ENCODE measurements at regions not wholly inside any gene's neighbourhood (a gene's known extent, or its start where the extent isn't known, plus 50 kb on each side); places are given as distances from the start of the nearest gene placed in this dataset.

DNA sequence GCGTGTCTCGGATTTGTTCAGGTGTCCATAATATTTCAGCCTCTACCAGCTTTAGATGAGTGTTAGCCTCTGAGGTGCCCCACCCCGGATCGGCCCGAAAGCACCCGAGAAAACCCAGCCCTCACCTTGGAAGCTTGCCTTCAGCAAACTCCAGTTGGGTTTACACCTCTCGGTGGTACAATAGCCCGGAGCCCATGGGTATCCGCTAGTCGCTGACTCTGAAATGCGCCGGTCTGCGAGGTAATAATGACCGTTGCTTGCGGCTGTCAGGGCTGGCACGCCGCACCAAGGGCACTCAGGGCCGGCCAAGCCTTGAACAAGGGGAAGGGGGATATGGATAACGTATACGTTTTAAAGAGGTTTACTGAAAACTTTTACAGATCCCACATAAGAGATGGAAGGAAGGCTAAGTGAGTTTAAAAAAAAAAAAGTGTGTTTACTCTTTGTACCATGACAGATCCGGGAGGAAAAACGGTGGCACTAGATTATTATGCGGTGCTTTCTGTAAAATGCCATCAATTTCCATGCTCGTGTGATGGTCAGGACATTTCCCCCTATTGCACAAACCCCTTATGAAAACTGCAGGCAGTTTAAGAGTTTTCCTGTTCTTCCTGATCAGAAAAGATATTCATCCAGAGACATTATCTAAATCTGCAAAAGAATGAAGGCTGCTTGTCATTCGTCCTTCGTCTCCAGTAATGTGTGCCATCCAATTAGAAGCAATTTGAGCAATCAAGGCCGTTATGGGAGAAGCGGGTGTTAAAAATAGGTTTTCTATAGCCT lies 124.2 kb downstream of the TMEM161B start:
- Mint-ChIP-seq H3K27ac (peak overlapping the region in 2 of 6 donors; percentile 19 to 61), H3K36me3 (peaks cover 0 to 7% of the 10 kb centered on the region in 2 donors)
- DNase-seq, result no peak

DNA sequence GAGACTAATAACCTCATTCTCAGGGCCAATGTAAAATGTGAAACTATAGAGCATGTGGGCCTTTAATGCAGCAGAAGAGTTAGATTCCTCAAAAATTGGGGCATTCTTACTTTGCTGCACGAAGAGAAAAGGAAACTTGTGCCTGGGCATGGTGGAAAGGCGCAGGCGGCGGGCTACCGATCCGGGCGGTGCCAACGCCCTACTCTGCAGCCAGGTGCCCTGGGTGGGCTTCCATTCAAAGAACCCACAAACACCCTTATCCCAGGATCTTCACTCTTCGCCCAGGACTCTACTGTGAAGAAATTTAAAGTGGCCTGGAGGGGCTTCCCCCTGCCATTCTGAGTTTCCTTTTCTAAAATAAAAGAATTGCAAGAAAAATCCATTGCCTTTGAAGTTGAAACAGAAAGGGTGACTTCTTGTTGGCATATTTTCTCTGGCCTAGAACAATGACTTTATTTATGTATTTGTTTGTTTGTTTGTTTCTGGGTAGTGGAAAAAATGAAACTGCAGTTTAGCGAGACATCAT lies 124.9 kb downstream of the TMEM161B start:
- H3K27ac Mint-ChIP-seq, result peak overlapping the region in 1 of 6 donors; percentile 10

More for the DNA sequence above, 124.2 kb downstream of the TMEM161B start:
- Mint-ChIP-seq H3K4me1 (peaks cover 4 to 17% (median 17%) of the 10 kb centered on the region in 3 donors), H3K9me3 (peaks cover 0 to 21% (median 15%) of the 10 kb centered on the region in 7 donors), H3K4me3 (peak overlapping the region in 5 of 8 donors; percentile 2 to 51 (median 28)), H3K27me3 (peaks cover 19 to 41% (median 39%) of the 10 kb centered on the region in 3 donors)
- no peak for ATAC-seq (ENCODE audit: low read depth in 2 of 2)

DNA sequence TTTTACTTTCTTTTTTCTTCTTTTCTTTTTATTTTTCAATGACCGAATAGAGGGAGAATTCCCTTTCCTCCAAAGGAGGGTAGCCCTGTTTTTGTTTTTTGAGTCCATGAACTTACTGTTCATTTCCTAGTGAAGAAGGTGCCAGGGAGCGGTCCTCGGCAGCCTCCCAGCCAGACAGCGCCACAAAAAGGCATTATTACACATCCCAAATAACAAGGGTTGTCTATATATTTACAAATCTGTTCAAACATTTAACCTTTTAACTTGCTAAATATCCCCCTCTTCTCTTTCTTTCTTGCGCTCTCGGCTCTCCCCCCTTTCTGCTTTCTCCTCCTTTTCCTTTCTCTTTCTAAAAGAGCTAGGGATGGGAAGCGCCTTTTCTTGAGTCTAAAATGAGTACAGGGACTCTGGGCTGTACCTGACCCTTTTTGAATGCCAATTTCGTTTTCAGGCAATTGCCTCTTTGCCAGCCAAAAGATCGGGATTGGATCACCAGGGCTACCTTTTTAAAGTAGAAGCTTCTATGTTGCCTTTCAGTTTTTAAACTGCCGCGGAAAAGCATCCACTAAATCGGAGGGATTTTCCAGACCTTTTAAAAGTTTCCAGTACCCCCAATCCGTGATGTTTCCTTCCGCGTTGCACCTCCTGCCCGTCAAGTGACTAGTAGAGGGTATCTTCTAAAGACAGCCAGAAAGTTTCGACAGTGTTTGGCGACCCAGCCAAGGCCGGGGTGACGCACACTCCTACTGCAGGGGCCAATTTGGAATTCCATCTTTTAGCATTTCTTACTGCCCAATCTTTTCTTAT lies 125.6 kb downstream of the TMEM161B start:
- Mint-ChIP-seq H3K9me3 (peaks cover 0 to 33% (median 15%) of the 10 kb centered on the region in 7 donors), H3K4me3 (no peak overlapping the region)

More for the DNA sequence above, 124.9 kb downstream of the TMEM161B start:
- Mint-ChIP-seq H3K27me3 (peaks cover 14 to 47% (median 38%) of the 10 kb centered on the region in 3 donors), H3K36me3 (peaks cover 0 to 7% of the 10 kb centered on the region in 2 donors), H3K9me3 (peaks cover 0 to 26% (median 15%) of the 10 kb centered on the region in 7 donors), H3K4me3 (peak overlapping the region in 4 of 8 donors; percentile 2 to 42 (median 32)), H3K4me1 (peaks cover 4 to 17% (median 17%) of the 10 kb centered on the region in 3 donors)
- DNase-seq (no peak), ATAC-seq (ENCODE audit: low read depth in 2 of 2) (no peak)

GRCh38 chr5:88142636-88142885 lies 126.1 kb downstream of the TMEM161B start:
- DNase-seq, result no peak
- ATAC-seq (ENCODE audit: low read depth in 2 of 2), result no peak
- Mint-ChIP-seq H3K4me1 (peaks cover 4 to 17% (median 17%) of the 10 kb centered on the region in 3 donors), H3K4me3 (no peak overlapping the region), H3K27ac (no peak overlapping the region), H3K27me3 (peaks cover 6 to 45% (median 36%) of the 10 kb centered on the region in 3 donors), H3K9me3 (peaks cover 0 to 34% (median 15%) of the 10 kb centered on the region in 7 donors), H3K36me3 (peaks cover 0 to 7% of the 10 kb centered on the region in 2 donors)

More for the DNA sequence above, 125.6 kb downstream of the TMEM161B start:
- Mint-ChIP-seq H3K36me3 (peaks cover 0 to 7% of the 10 kb centered on the region in 2 donors), H3K27me3 (peaks cover 12 to 45% (median 38%) of the 10 kb centered on the region in 3 donors), H3K27ac (no peak overlapping the region), H3K4me1 (peaks cover 4 to 17% (median 17%) of the 10 kb centered on the region in 3 donors)
- ATAC-seq (ENCODE audit: low read depth in 2 of 2), result no peak
- no peak for DNase-seq

GRCh38 chr5:88140856-88141752 lies 127.5 kb downstream of the TMEM161B start:
- Mint-ChIP-seq H3K27ac (no peak overlapping the region), H3K36me3 (peaks cover 0 to 7% of the 10 kb centered on the region in 2 donors), H3K27me3 (peaks cover 0 to 39% (median 29%) of the 10 kb centered on the region in 3 donors), H3K4me1 (peaks cover 4 to 17% (median 17%) of the 10 kb centered on the region in 3 donors), H3K4me3 (no peak overlapping the region), H3K9me3 (peaks cover 0 to 34% (median 14%) of the 10 kb centered on the region in 7 donors)
- DNase-seq, result peak; percentile 18
- ATAC-seq (ENCODE audit: low read depth in 2 of 2), result peak; percentile 71 to 80

DNA sequence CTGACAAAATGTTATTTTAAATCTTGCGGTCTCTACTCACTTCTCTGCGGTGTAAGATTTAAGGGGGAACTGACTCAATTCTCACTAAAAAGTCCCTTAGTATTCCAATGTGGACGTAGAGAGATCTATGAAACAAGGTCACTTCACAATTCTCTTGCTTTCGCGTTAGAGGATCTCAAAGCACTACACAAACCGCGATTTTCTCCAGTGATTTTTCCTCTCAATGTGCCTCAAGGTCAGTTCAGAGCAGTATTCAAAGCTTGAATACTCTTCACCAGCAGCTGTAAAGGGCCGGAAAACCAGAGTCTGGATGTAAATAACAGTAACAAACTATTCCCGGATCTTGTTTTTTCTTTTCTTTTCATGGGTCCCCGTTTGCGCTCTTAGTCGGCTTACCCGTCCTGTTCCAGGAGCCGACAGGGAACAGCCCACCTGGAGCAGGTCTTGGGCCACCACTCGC lies 128.2 kb downstream of the TMEM161B start:
- H3K4me3 Mint-ChIP-seq, result no peak overlapping the region
- peaks cover 0 to 33% (median 24%) of the 10 kb centered on the region in 3 donors for H3K27me3 Mint-ChIP-seq
- H3K9me3 Mint-ChIP-seq, result peaks cover 0 to 32% (median 12%) of the 10 kb centered on the region in 7 donors
- DNase-seq (no peak), ATAC-seq (ENCODE audit: low read depth in 2 of 2) (no peak)
- H3K27ac Mint-ChIP-seq, result no peak overlapping the region
- peaks cover 4 to 16% (median 11%) of the 10 kb centered on the region in 3 donors for H3K4me1 Mint-ChIP-seq
- peaks cover 0 to 5% of the 10 kb centered on the region in 2 donors for H3K36me3 Mint-ChIP-seq

GRCh38 chr5:88130211-88130815 lies 138.3 kb downstream of the TMEM161B start:
- H3K4me3 Mint-ChIP-seq, result no peak overlapping the region
- DNase-seq, result no peak
- H3K27ac Mint-ChIP-seq, result no peak overlapping the region
- peaks cover 6 to 30% (median 22%) of the 10 kb centered on the region in 3 donors for H3K27me3 Mint-ChIP-seq
- H3K4me1 Mint-ChIP-seq, result no peaks in the 10 kb centered on the region
- peaks cover 0 to 35% (median 5%) of the 10 kb centered on the region in 7 donors for H3K9me3 Mint-ChIP-seq
- H3K36me3 Mint-ChIP-seq, result no peaks in the 10 kb centered on the region
- ATAC-seq (ENCODE audit: low read depth in 2 of 2), result no peak

GRCh38 chr5:88128813-88129212 lies 139.8 kb downstream of the TMEM161B start:
- no peak for DNase-seq
- H3K4me1 Mint-ChIP-seq, result no peaks in the 10 kb centered on the region
- H3K27me3 Mint-ChIP-seq, result peaks cover 6 to 20% (median 17%) of the 10 kb centered on the region in 3 donors
- H3K9me3 Mint-ChIP-seq, result peaks cover 5 to 45% (median 10%) of the 10 kb centered on the region in 7 donors
- H3K27ac Mint-ChIP-seq, result no peak overlapping the region
- no peak for ATAC-seq (ENCODE audit: low read depth in 2 of 2)
- H3K36me3 Mint-ChIP-seq, result peaks cover 0 to 10% of the 10 kb centered on the region in 2 donors
- H3K4me3 Mint-ChIP-seq, result no peak overlapping the region

DNA sequence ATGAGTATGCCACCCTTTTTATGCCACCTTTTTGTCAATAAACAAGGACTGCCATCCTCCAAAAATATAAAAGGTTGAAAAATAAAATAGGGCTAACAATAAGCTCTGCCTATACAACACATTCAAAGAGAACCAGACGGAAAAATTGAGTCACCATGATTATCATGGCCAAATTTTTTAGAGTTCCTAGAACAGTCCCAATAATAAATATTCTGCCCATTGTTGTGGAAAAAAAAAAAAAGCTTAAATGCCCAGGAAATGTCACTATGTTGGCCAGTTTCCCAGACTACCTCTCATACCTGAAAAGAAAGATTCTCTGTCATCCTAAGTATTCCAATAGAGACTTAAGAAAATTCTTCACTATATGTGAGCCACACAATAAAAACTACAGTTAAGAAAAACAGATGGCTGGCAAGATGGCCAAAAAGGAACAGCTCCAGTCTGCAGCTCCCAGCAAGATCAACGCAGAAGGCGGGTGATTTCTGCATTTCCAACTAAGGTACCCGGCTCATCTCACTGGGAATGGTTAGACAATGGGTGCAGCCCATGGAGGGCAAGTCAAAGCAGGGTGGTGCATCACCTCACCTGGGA lies 149.0 kb downstream of the TMEM161B start:
- no peak for ATAC-seq (ENCODE audit: low read depth in 2 of 2)
- Mint-ChIP-seq H3K27ac (no peak overlapping the region), H3K4me1 (no peaks in the 10 kb centered on the region), H3K27me3 (peaks cover 10 to 16% (median 11%) of the 10 kb centered on the region in 3 donors), H3K4me3 (no peak overlapping the region), H3K36me3 (peaks cover 0 to 9% of the 10 kb centered on the region in 2 donors), H3K9me3 (peaks cover 4 to 23% (median 15%) of the 10 kb centered on the region in 7 donors)
- DNase-seq, result no peak

GRCh38 chr5:88118179-88118578 lies 150.5 kb downstream of the TMEM161B start:
- no peak overlapping the region for H3K27ac Mint-ChIP-seq
- DNase-seq, result no peak
- H3K4me3 Mint-ChIP-seq, result no peak overlapping the region
- ATAC-seq (ENCODE audit: low read depth in 2 of 2), result no peak
- peaks cover 10 to 18% (median 11%) of the 10 kb centered on the region in 3 donors for H3K27me3 Mint-ChIP-seq
- H3K9me3 Mint-ChIP-seq, result peaks cover 4 to 15% (median 10%) of the 10 kb centered on the region in 7 donors
- no peaks in the 10 kb centered on the region for H3K36me3 Mint-ChIP-seq
- no peaks in the 10 kb centered on the region for H3K4me1 Mint-ChIP-seq

DNA sequence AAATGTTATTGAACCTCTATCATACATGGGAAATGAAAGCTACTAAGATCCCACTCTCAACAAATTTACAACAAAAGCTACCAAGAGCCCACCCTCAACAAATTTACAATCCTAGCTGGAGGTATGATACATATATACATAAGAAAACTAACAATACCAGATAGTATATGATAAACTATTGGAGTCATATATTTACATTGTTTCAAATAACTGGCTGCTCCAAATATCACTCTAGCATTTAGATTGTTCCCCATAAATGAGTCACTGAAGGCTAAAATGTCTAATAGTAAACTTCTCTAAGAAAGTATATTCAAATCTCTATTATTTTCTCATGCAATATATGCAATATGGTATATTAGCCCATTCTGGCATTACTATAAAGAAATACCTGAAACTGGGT lies 151.1 kb downstream of the TMEM161B start:
- H3K4me3 Mint-ChIP-seq, result no peak overlapping the region
- H3K9me3 Mint-ChIP-seq, result peaks cover 2 to 15% (median 6%) of the 10 kb centered on the region in 7 donors
- H3K4me1 Mint-ChIP-seq, result no peaks in the 10 kb centered on the region
- DNase-seq (no peak), ATAC-seq (ENCODE audit: low read depth in 2 of 2) (no peak)
- no peaks in the 10 kb centered on the region for H3K36me3 Mint-ChIP-seq
- H3K27me3 Mint-ChIP-seq, result peaks cover 10 to 18% (median 15%) of the 10 kb centered on the region in 3 donors
- H3K27ac Mint-ChIP-seq, result no peak overlapping the region

- H3K27me3 Mint-ChIP-seq, result peaks cover 7 to 17% (median 17%) of the 10 kb centered on the region in 3 donors
- H3K4me1 Mint-ChIP-seq, result no peaks in the 10 kb centered on the region
- H3K9me3 Mint-ChIP-seq, result peaks cover 2 to 9% (median 2%) of the 10 kb centered on the region in 7 donors
- no peak for ATAC-seq (ENCODE audit: low read depth in 2 of 2)
- H3K27ac Mint-ChIP-seq, result no peak overlapping the region
- no peak for DNase-seq
- H3K4me3 Mint-ChIP-seq, result no peak overlapping the region
- H3K36me3 Mint-ChIP-seq, result no peaks in the 10 kb centered on the region
Observed at GRCh38 chr5:88116396-88116795, 152.2 kb downstream of the TMEM161B start.
